ENCODE measurements at regions not wholly inside any gene's neighbourhood (a gene's known extent, or its start where the extent isn't known, plus 50 kb on each side); places are given as distances from the start of the nearest gene placed in this dataset.

- no peak for TF ChIP-seq CTCF (IDR thresholded peaks at IDR 0.05; ENCODE audit: low read depth, low read length, poor library complexity, severe bottlenecking)
- TF ChIP-seq EZH2phosphoT487 (IDR thresholded peaks at IDR 0.05; ENCODE audit: borderline replicate concordance, low read length) = no peak
Observed at GRCh38 chr21:28750565-28750964, 242.1 kb downstream of the LTN1 start.
